Umbilical cord (tissue), 1 donor: ENCODE measurements at regions not wholly inside any gene's neighbourhood (a gene's known extent, or its start where the extent isn't known, plus 50 kb on each side); places are given as distances from the start of the nearest gene placed in this dataset.

Source experiments
- DNase-seq: peaks from one replicate; pipeline ENCODE4 v3.0.0-alpha.2; 2015; ENCODE audit warnings: low spot score

DNA sequence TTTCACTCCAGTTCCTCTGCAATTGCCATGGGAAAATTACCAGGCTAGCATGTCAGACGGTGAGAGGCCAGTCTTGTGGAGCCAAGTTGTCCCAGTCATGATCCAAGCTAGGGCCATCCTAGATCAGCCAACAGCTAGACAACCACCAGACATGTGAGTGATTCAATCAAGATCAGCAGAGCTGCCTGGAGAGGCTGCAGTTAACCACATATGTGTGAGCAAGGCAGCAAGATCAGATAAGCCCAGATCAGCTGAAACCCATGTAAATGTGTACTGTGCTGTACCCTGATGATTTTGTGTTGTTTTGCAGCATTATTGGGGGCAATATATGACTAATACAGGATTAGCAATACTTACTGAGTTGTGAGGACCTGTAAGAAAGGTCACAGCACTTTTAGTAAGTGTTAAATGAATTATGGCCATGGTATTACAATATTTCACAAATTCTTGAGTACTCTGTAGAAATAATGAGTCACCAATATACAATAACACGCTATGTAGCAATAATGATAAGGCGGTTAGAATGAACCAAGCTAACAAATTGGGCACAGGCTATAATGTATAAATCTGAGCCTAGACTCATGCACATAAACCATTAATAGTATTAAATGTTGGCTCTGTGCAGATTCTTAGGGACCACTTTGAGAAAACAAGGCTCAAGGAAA lies 91.4 kb downstream of the SUDS3 start:
- DNase-seq, result no peak

DNA sequence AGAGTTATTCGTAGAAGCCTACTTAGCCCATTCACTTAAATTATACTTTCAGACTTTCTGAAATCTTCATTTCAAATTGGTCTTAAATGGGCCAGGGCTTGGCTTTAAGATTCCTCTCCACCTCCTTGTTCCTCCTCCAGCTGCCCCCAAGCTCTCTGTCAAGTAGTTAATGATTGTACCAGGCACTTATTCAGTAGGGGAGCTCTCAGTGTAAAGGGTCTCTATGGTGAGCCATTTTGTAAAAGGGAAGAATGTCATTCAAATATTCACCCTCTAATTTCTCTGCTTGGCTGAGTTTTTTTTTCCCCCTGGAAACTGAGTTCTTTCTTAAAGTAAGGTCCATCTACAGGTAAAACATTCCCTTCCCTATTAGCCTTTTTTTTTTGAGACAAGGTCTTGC lies 96.6 kb downstream of the SUDS3 start:
- DNase-seq, result no peak

DNA sequence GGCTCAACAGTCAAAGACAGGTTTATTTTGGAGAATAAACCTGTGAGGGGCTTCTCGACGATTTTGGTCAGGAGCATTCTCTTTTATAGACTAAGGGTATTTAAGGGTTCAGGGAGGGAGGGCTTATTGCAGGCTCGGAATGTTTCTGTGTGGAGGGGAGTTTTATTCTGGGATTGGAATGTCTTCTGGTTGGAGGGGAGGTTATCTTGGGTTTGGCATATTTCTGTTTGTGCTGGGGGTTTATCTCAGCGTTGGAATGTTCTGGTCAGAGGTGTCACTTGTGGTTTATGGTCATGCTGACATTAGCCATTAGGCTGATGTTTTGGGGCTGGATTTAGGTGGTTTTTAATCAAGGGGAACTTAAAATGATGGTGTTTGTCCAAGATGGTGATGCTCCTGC lies 103.9 kb downstream of the SUDS3 start:
- no peak for DNase-seq

DNA sequence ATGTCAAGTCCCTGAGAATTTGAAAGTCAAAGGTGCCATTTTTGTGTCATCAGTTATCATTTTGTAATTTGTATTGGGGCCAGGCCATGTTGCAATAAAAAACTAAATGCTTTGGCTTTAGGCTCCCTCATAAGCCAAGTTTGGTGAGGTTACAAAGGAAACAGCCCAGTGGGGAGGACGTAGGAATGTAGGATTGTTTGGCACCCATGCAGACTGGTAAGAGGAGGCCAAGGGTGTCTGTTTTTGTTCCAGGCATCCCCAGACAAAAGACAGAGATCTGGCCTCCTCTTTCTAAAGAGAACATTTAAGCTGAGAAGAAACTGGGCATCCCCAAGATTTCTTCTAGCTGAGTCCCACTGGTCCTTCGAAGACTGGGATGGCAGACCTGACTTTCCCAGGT lies 111.7 kb downstream of the SUDS3 start:
- no peak for DNase-seq

DNA sequence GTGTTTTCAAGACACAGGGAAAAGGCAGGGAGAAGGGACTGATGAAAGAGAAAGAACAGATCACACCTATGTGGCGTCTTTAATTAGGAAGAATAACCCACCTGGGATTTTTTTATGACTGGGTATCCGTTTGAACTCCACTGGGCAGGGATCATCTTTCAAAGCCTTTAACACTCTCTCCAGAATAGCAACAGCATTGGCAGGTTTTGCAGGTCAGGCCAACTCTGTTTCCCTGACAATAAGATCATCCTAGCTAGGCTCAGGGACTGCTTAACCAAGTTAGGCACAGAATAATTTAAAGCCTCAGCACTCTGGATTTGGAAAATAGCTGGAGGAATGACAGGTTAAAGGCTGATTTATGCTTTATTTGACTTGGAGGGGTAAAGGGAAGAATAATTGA lies 117.6 kb downstream of the SUDS3 start:
- DNase-seq, result no peak

DNA sequence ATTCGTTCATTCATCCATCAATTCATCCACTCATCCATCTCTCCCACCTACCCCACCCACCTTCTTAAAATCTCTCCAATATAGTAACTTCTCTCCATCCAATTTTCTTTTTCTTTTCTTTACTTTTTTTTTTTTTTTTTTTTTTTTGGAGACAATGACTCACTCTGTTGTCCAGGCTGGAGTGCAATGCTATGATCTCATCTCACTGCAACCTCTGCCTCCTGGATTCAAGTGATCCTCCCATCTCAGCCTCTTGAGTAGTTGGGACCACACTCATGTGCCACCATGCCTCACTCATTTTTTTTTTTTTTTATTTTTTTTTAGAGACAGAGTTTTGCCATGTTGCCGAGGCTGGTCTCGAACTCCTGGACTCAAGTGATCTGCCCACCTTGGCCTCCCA lies 118.4 kb downstream of the SUDS3 start:
- no peak for DNase-seq

DNA sequence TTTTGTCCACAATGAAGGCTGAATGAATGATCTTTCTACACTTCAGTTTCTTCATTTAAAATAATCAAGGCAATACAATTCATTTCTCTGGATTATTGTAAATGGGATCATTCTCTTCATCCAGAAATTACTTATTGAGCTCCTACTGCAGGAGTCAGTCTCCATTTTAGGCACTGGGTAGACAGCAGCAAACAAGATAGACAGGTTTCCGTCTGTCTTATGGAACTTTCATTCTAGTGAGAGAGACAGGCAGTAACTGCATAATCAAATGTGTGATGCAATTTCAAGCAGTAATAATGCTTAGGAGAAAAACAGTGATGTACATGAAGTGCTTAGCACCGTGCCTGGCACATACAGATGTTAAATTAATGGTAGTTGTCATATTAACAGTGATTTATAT lies 118.9 kb downstream of the SUDS3 start:
- DNase-seq, result no peak

DNA sequence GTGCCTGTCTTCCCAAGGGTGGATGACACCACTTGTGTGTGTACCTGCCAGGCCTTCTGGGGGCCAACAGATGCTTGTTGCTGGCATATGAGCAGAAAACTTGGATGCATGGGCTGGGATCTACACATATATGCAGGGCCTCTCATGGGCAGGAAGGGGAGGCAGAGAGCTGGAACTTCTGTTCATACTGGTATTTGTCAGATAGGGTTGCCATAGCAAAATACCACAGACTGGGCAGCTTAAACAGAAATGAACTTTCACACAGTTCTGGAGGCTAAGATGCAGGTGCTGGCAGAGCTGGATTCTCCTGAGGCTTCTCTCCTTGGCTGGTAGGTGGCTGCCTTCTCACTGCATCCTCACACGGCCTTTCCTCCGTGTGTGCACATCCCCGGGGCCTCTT lies 121.8 kb downstream of the SUDS3 start:
- DNase-seq, result peak; percentile 9

DNA sequence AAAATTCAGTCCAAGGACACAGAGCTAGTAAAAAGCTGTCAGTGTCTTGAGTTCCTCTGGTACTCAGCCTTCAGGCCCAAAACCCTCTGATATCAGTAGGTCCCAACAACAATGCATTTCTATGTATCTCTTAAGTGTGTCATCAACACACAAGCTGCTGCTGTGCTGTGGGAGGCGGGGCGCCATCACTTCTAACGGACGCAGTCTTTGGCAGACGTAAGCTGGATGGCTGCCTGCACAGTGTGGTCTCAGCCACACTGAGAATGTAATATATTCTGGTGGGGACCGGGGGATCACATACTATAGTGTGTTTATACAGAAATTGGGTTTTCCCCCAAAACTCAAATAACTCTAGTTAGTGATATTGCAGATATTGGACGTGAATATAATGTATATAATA lies 123.9 kb downstream of the SUDS3 start:
- no peak for DNase-seq

DNA sequence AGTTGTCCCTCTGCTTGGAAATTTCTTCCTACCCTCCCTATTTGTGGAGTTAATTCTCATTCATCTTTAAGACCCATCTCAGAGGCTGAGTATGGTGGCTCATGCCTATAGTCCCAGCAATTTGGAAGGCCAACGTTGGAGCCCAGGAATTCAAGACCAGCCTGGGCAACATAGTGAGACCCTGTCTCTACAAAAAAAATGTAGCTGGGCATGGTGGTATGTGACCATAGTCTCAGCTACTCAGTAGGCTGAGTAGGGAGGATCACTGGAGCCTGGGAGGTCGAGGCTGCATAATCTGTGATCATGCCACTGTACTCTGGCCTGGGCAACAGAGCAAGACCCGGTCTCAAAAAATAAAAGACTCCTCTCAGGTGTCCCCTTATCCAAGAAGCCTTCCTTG lies 125.1 kb downstream of the SUDS3 start:
- no peak for DNase-seq

DNA sequence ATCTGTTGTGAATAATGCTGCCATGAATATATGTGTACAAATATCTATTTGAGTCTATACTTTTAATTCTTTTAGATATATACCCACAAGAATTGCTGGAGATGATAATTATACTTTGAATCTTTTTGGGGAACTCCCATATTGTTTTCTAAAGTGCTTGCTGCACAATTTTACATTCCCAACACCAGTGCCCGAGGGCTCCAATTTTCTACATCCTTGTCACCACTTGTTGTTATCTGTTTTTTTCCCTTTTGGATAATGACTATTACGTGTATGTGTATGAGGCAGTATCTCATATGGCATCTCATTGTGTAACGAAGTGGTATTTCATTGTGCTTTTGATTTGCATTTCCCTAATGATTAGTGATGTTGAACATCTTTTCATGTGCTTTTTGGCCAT lies 127.1 kb downstream of the SUDS3 start:
- no peak for DNase-seq

DNA sequence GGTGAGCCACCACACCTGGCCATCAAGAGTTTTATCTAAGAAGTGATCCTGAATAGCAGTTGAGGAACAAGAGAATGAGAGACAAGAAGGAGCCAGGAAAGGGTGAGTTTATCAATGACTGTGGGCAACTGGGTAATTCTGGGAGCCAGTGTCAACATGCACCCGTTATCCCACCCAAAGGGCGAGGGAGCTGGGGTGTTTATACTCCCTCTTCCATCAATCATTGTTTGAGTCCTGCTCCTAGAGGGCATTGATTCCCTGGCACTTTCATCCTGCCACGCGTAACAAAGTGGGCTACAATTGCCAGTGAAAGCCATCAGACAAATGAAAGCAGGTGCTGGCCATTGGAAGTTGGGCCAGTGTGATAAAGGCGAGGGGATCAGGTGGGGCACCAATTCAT lies 136.3 kb downstream of the SUDS3 start:
- DNase-seq, result no peak

DNA sequence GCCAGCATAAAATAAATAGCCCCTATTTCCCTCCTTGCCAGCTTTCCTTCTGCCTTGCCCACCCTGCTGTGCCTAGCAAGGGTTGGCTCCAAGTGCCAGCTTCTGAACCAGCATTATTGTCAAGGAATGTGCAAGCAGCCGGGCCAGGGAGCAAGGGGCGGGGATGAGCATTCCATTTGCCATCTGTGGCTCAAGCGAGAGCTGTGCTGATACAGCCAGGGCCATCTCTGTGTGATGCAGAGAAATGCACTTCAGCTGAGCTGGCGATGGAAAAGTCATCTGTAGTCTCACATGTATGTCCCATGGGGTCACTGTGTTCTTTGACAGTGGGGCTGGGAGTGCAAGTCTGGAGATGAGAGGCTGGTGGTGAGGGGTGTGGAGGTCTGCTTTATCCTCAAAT lies 137.3 kb downstream of the SUDS3 start:
- DNase-seq, result no peak

DNA sequence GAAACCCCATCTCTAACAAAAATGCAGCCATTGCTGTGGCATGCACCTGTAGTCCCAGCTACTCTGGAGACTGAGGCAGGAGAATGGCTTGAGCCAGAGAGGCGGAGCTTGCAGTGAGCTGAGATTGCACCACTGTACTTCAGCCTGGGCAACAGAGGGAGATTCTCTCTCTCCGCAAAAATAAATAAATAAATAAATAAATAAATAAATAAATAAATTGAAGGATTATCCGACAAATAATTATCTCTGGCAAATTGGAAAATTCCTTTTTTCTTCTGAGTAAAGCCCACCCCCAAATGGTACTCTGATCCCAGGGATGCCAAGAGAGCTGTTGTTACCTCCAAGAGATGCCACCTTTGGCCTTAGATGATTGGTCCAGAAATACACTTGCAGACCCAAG lies 137.9 kb downstream of the SUDS3 start:
- DNase-seq, result no peak

DNA sequence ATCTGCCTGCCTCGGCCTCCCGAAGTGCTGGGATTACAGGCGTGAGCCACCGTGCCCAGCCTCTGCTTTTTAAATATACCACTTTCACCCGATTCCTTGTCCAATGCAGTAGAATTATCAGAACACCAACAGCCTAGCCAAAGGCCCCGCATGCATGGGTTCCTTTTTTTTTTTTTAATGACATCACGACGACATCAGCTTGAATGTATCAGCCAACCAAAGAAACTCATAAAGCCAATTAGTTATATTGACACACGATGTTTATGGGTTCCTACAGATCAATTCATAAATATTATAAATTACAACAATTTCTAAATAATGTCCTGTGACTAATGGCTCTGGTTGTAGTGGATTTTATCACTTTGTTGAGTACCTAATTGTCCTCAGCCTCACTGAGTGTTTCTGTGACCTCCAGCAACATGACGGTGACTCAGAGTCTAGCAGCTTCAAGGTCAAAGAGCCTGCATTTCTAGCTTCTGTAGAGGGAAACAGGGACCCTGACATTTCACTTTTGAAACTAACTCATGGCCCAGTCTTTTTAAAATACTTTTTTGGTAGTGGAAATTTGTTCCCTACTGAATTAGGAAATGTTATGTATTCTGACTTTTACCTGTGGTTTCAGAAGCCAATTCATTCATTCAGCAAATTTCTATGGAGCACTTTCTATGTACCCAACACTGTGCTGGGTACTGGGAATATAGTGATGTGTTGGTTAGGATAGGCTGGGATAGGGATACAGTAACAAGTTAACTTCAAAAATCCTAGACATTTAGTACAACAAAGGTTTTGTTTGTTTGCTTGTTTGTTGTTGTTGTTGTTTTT lies 144.1 kb downstream of the SUDS3 start:
- DNase-seq, result no peak

DNA sequence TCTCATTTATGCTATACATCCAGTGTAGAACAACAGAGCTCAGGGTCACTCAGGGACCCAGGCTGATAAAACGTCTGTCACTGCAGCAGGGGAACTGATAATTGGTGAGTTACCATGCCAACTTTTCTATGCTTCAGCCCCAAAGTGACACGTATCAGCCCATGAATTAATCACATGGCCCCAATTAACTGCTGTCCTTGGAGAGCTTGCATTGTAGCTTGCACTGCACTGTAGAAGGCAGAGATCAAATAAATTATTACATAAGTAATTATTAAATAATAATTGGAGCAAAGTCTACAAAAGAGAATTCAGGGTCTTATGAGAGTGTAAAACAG lies 144.6 kb downstream of the SUDS3 start:
- DNase-seq, result no peak

DNA sequence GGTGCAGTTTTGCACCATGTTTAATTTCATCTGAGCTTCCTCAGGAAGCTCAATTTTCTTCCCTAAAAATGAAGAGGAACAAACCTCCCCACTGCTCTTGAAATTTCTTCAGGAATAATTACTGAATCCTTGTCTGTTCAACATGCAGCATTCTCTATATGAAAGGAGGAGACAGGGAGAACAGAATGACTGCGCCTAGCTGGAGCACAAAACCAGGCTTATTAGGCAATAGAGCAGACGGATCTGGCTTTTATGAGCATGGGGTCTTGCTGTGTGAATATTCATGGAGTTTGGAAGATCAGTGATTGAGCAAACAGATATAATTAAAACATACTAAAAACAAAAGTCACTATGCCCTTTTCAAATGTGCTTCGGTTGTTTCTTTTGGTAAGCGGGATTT lies 148.1 kb downstream of the SUDS3 start:
- no peak for DNase-seq

DNA sequence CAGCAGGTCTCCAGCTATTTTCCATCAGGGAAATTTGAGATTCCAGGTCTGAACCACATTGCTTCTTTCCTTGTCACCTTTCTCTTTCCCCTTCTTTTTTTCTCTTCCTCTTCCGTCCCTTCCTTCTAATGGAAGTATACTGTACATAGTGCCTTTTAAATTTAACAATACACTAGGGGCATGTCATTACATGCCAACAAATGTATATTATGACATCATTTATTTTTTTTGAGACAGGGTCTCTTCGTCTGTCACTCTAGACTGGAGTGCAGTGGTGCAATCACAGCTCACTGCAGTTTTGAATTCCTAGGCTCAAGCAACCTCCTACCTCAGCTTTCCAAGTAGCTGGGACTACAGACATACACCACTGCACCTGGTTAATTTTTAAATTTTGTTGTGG lies 148.9 kb downstream of the SUDS3 start:
- DNase-seq, result no peak

DNA sequence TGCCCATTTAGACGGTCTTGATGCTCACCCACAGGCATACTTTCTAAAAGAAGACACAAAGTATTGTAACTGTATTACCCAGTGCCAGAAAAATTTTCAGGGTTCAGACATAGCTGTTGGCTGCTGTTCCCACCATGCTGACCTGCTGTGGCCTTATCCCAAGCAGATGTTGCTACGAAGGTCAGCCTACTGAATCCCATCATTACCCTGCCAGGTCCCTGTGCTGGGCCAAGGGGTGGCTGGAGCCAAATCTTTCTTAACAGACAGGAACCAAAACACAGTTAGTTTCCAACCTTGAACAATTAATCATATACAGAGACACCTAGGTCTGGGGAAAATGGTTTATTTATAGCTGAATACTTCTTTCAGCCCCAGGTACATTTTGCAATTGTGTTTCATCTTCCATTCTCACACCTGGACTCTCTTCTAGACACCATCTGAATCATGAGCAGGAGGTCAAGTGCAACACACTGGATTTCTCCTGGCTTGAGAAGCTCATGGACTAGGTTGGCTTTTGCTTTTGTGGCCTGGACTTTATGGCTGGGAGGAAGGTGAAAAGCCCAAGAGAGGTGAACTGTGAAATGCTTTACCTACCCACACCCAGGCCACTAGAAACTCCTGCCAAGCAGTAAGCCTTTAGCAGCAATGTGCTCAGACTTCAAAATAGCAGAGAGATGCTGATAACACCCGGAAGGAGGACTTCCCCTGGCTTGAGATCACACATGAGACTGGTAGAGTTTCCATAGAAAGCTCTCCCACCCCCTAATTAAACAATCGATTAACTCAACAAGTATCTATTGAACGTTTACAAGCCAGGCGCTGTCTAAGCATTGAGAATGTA lies 150.1 kb downstream of the SUDS3 start:
- no peak for DNase-seq

DNA sequence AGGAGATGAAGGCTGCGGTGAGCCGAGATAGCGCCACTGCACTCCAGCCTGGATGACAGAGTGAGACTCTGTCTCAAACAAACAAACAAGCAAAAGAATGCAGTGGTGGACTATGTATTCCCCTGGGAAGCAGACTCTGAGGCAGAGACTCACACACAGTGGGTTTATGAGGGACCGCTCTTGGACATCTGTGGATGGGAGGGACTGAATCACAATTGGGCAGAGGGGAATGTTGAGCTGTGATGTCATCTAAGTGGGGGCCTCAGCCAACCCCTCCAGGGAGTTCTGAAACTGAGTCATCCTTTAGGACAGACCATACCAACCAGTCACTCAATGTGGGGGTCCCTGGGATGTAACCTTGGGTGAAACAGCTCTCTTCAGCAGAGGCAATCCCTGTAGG lies 151.0 kb downstream of the SUDS3 start:
- DNase-seq, result no peak

DNA sequence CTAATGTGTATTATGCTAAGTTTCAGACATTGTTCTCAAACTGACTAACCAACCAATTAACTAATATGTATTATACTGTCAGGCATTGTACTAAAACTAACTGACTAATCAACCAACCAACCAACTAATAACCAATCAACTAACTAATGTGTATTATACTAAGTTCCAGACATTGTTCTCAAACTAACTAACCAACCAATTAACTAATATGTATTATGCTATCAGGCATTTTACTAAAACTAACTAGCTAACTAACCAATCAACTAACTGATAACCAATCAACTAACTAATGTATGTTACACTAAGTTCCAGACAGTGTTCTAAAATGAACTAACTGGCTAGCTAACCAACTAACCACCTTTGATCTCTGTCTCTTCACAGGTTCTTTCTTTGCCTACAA lies 152.3 kb downstream of the SUDS3 start:
- DNase-seq, result no peak

DNA sequence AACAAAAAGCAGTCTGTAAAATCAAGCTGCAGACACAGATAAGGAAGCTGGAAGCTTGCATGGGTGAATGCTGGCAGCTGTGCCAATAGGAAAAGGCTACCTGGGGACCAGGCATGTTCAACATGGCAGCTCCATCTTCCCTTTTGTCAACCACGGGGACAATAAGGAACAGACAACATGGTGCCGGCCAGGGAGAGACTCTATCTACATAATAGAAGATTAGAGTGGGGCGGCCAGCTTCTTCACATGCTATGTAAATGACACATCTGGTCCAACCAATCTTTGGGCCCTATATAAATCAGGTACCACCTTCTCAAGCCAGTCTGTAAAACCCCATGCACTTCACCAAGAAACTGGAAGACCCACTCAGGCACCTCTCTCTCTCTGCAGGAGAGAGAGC lies 157.6 kb downstream of the SUDS3 start:
- no peak for DNase-seq
